Upper lobe of right lung (tissue), 1 donor: ENCODE measurements at regions not wholly inside any gene's neighbourhood (a gene's known extent, or its start where the extent isn't known, plus 50 kb on each side); places are given as distances from the start of the nearest gene placed in this dataset.

Source experiments
- ATAC-seq: fragments of 200-7000 bp; cut with Tn5 transposase; one replicate; pipeline ENCODE4 v1.9.1; 2020; ENCODE audit warnings: mild to moderate bottlenecking, moderate library complexity
- DNase-seq: peaks from one replicate; pipeline ENCODE4 v3.0.0-alpha.2; 2020
- H3K27ac ChIP-seq: fragments of 200-600 bp; one replicate; pipeline ENCODE4 v1.8.0; 2022
- H3K27me3 ChIP-seq: fragments of 200-600 bp; one replicate; pipeline ENCODE4 v1.8.0; 2022; ENCODE audit warnings: mild to moderate bottlenecking
- H3K36me3 ChIP-seq: fragments of 200-600 bp; one replicate; pipeline ENCODE4 v1.8.0; 2022
- H3K4me1 ChIP-seq: fragments of 200-600 bp; one replicate; pipeline ENCODE4 v1.8.0; 2022
- H3K4me3 ChIP-seq: fragments of 200-600 bp; one replicate; pipeline ENCODE4 v1.8.0; 2022; ENCODE audit warnings: mild to moderate bottlenecking
- H3K9me3 ChIP-seq: fragments of 200-600 bp; one replicate; pipeline ENCODE4 v1.8.0; 2022
- CTCF ChIP-seq: fragments of 200-600 bp; IDR thresholded peaks from one replicate; pipeline ENCODE4 v1.8.0; 2022; ENCODE audit warnings: antibody characterized with exemption
- intact Hi-C: fragments of 100-400 bp; cut with DNase I; formaldehyde crosslinking; loops from one replicate; pipeline ENCODE4 v1.11.0; 2022
- donor health status: DM: no; HTN: yes; CAD: no; lungs with severe emphysema.

- intact Hi-C loops, result no loop called here
- no peak for ATAC-seq
- TF ChIP-seq CTCF, result no peak
- no peaks in the 10 kb centered on the region for H3K36me3 ChIP-seq
- peaks cover 4% of the 10 kb centered on the region for H3K4me1 ChIP-seq
- no peak overlapping the region for H3K4me3 ChIP-seq
- H3K27ac ChIP-seq, result no peak overlapping the region
- no peaks in the 10 kb centered on the region for H3K27me3 ChIP-seq
- no peaks in the 10 kb centered on the region for H3K9me3 ChIP-seq
- DNase-seq, result no peak
Measured at GRCh38 chr4:19735012-19735411, 516.7 kb upstream of the SLIT2 start.

- no peak for TF ChIP-seq CTCF
- Histone ChIP-seq H3K9me3 (no peaks in the 10 kb centered on the region), H3K27ac (no peak overlapping the region), H3K4me3 (no peak overlapping the region), H3K4me1 (peaks cover 3% of the 10 kb centered on the region), H3K36me3 (no peaks in the 10 kb centered on the region), H3K27me3 (no peaks in the 10 kb centered on the region)
- DNase-seq (no peak), ATAC-seq (no peak)
- intact Hi-C loops, result no loop called here
Measured at GRCh38 chr4:19729886-19730651, 521.6 kb upstream of the SLIT2 start.

DNA sequence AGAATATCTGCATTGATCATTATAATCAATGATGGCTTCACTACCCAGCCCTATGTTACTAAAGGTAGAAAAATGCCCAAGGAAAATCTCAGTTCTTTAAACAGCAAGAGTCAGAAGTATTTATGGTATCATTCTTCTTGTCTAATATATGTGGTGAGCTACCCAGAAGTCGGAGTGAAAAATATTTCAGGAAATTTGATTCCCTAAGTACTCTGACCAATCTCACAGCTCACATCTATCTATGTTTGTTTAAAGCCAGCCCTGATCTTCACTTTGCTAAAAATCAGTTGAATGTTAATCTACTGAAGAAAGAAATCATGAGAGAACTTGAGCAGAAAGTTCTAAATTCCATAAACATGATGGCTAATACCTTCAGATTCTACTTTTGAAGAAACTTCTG is 522.9 kb upstream of the SLIT2 start:
- no peak for TF ChIP-seq CTCF
- H3K4me1 ChIP-seq, result peaks cover 3% of the 10 kb centered on the region
- no peak overlapping the region for H3K27ac ChIP-seq
- intact Hi-C loops, result no loop called here
- no peaks in the 10 kb centered on the region for H3K9me3 ChIP-seq
- H3K4me3 ChIP-seq, result no peak overlapping the region
- DNase-seq, result no peak
- H3K27me3 ChIP-seq, result no peaks in the 10 kb centered on the region
- H3K36me3 ChIP-seq, result no peaks in the 10 kb centered on the region
- ATAC-seq, result no peak

DNA sequence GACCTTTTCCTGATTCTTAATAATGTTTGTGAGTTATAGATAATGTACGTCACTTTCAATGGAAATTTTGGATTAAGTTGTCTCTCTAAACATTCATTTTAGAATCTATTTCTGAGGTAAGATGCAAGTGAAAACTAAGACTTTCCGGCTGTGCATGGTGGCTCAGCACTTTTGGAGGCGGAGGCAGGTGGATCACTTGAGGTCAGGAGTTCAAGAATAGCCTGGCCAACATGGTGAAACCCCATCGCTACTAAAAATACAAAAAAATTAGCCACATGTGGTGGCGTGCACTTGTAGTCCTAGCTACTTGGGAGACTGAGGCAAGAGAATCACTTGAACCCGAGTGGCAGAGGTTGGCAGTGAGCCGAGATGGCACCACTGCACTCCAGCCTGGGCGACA is 524.6 kb upstream of the SLIT2 start:
- Histone ChIP-seq H3K36me3 (no peaks in the 10 kb centered on the region), H3K27ac (no peak overlapping the region), H3K9me3 (no peaks in the 10 kb centered on the region), H3K4me1 (peaks cover 3% of the 10 kb centered on the region), H3K4me3 (no peak overlapping the region), H3K27me3 (no peaks in the 10 kb centered on the region)
- TF ChIP-seq CTCF, result no peak
- ATAC-seq (no peak), DNase-seq (no peak)
- intact Hi-C loops, result no loop called here

DNA sequence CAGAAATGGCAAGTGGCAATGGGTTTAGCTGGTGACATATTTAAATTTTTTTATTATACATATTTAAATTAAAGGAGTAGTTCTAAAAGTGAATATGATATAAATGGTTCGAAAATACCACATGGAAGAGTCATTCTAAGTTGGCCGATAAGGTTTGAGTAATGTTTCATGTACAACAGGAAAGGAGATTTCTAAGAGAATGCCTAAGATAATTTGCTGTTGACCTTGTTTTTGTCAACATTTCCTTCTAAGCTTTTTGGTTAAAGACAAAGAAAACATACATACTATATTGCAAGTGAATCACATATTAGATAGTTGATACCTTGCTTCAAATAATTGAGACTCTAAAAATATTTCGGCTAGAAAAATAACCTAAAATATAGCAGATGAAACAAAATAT is 526.6 kb upstream of the SLIT2 start:
- Histone ChIP-seq H3K27me3 (no peaks in the 10 kb centered on the region), H3K4me3 (no peak overlapping the region), H3K9me3 (no peaks in the 10 kb centered on the region), H3K4me1 (peaks cover 3% of the 10 kb centered on the region), H3K27ac (no peak overlapping the region), H3K36me3 (no peaks in the 10 kb centered on the region)
- DNase-seq (no peak), ATAC-seq (no peak)
- intact Hi-C loops, result no loop called here
- no peak for TF ChIP-seq CTCF

- Histone ChIP-seq H3K4me1 (no peaks in the 10 kb centered on the region), H3K27me3 (no peaks in the 10 kb centered on the region), H3K9me3 (no peaks in the 10 kb centered on the region), H3K36me3 (no peaks in the 10 kb centered on the region), H3K4me3 (no peak overlapping the region), H3K27ac (no peak overlapping the region)
- no peak for ATAC-seq
- no peak for TF ChIP-seq CTCF
- intact Hi-C loops, result no loop called here
- no peak for DNase-seq
Measured at GRCh38 chr4:19722404-19722803, 529.3 kb upstream of the SLIT2 start.
